NCI-H345 treated with DMSO at 0.1 percent for 48 hours (cell line): ENCODE measurements at regions not wholly inside any gene's neighbourhood (a gene's known extent, or its start where the extent isn't known, plus 50 kb on each side); places are given as distances from the start of the nearest gene placed in this dataset.
"Not testable (repeated sequence)": the region's sequence is repeated elsewhere in the genome, so short reads cannot be mapped to it uniquely, and the experiment has no call there.

ENCODE experiments used
- DNase-seq: peaks from one replicate; lab custom pipeline; 2025; ENCODE audit not compliant: unreplicated experiment; lab: John Stamatoyannopoulos, UW

GRCh38 chr6:85037221-85037620, 272.8 kb upstream of the TBX18 start:
- no peak for DNase-seq

- DNase-seq, result no peak
These were observed 271.4 kb upstream of the TBX18 start for GRCh38 chr6:85035766-85036165.

- no peak for DNase-seq
These were observed 269.1 kb upstream of the TBX18 start for GRCh38 chr6:85033547-85033946.

- no peak for DNase-seq
These were observed 261.6 kb upstream of the TBX18 start for GRCh38 chr6:85026021-85026420.

GRCh38 chr6:85023721-85024120, 259.3 kb upstream of the TBX18 start:
- DNase-seq, result no peak

DNA sequence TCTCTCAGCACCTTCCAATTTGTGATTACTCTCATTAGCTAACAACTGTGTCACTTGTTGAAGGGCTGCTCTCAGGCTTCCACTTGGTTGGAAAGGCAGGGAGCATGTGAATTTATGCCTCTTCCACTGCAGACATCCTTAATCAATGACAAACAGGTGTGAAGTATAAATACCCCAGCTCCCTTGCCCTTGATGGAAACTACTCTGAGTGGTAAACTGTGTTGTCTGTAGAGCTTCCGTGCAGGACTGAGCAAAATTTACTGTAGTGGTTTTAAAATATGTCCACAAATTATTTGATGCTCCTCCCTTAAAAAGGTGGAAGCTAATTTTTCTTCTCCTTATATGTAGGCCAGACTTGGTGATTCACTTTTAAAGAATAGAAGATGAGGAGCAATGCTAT, 253.0 kb upstream of the TBX18 start:
- no peak for DNase-seq

DNA sequence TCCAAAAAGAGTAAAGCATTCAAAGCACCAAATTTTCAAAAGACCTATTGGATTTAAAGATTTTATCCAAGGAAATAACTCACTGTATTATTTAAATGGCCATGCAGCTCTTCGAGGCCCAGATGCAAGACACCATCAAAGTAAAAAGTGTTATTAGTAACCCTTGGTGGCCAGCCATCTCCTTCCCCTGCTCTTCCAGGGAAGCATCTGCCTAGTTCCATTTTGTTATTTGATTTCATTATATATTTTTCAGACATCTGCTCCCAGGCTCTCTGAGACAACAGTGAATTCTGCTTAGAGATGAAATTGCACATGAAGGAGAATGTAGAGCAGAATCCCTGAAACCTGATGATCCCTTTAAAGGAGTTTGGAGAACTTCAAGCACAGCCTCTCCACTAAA, 252.3 kb upstream of the TBX18 start:
- no peak for DNase-seq

- no peak for DNase-seq
These were observed 251.1 kb upstream of the TBX18 start for GRCh38 chr6:85015396-85015990.

- no peak for DNase-seq
These were observed 246.5 kb upstream of the TBX18 start for GRCh38 chr6:85010865-85011264.

DNA sequence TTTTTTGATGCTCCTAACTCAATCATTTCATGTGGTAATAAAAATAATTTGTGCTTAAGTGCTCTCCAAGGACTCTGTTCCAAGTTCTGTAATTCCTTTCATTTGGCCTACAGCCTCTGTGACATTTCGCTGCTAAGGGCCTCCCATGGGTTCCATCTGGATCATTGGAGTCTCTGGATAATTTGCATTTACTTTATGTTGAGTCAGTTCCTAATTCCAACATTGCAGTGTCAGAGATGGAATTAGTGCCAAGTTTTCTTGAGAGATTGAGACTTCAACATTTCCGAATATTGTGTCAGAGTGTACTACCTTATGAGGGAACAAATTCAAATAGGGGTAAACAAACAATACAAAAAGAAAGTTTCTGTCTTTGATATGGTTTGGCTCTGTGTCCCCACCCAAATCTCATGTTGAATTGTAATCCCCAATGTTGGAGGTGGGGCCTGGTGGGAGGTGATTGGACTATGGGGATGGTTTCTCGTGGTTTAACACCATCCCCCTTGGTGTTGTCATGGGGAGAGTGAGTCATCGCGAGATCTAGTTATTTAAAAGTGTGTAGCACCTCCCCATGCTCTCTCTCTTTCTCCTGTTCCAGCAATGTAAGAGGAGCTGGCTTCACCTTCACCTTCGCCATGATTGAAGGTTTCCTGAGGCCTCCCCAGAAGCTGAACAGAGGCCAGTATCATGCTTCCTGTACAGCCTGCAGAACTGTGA, 244.1 kb upstream of the TBX18 start:
- no peak for DNase-seq

DNA sequence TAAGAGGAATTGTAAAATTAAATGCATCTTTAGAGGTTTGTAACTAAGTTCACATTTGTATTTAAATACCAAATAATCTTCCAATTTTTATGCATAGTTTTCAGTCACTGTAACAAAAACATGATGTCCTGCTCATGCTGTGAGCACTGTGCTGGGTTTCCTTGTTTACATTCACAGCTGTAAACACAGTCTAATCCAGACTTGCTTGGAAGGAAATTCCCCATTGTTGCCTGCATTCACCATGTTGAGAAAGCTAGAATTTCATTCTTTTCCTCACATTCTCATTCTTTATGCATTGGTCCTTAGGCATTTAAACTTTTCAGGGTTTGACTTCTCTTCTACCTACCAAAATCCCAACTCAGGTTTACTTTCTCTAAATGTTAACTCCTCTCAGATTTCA, 242.0 kb upstream of the TBX18 start:
- no peak for DNase-seq

DNA sequence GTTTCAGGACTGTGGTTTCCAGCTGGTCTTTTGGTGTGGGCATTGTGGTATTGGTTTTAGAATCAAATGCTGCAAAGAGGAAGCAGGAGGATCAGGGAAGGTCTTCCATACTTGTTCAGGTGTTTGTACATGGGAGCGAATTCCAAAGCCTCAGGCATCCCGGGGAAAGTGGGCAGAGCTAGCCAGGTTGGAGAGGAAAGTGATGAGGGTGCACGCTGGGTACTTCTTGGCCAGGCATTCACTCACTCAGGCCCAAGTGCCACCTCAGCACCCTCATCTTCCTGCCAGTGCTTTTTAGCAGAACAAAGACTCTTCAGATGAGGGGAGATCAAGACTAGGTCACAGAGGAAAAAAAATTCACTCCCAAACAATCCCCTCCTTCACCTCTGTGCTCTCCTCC, 241.1 kb upstream of the TBX18 start:
- DNase-seq, result no peak

GRCh38 chr6:85004361-85004995, 240.1 kb upstream of the TBX18 start:
- no peak for DNase-seq

DNA sequence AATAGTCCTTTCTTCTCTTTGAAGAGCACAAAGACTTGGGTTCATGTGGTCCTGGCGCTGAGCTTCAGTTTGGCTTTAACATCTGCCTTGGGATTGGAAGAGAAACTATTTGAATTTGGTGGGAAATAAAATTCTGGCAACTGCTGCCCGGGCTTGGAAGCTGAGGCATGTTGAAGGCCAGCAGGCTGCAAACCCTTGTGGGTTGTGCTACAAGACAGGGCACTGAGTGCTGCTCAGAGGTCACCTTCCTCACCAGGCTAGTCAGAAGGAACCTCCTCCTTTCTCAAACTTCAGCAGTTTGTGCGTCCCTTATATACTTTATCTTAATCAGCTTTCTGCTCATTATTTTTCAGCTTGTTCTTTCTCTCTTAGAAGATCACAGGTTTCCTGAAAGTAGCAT, 238.4 kb upstream of the TBX18 start:
- no peak for DNase-seq

DNA sequence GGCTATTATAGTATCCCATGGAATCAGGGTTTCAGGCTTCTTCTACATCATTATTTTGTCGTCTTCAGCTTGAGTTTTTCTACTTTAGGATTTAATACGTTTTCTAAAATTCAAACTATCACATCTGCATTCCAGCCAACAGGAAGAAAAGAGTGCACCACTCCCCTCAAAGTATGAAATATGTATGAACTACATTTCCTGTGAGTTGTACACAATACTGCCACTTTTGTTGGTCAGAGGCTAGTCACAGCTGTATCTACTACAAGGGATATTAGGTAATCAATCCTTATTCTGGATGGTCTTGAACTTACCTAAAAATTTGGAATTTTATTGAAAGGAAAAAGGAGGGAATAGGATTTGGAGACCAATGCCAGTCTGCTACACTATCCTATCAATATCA, 235.6 kb upstream of the TBX18 start:
- DNase-seq, result no peak

DNA sequence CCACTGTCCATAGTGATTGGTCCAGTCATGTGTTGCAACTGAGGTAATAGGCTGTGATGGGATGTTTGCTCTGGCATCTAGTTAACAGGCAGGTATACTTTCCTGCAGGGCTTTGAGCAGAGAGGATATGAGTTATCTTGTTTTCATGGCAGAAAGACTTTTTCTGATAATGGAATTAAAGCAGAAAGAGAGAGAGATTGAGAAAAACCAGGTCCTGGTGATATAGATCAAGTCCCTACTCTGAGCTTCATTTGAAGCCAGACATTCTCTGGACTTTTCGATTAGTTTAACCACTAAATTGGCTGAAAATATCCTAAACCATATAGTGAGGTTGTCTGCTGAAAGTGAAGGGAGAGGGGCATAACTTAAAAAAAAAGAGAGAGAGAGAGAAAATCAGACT, 233.8 kb upstream of the TBX18 start:
- no peak for DNase-seq

DNA sequence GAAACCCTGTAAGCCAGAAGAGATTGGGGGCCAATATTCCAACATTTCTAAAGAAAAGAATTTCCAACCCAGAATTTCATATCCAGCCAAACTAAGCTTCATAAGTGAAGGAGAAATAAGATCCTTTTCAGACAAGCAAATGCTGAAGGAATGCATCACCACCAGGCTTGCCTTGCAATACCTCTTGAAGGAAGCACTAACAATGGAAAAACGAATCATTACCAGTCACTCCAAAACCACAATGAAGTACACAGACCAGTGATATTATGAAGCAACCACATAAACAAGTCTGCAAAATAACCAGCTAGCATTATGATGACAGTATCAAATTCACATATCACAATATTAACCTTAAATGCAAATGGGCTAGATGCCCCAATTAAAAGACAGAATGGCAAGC, 224.4 kb upstream of the TBX18 start:
- DNase-seq, result not testable (repeated sequence)

DNA sequence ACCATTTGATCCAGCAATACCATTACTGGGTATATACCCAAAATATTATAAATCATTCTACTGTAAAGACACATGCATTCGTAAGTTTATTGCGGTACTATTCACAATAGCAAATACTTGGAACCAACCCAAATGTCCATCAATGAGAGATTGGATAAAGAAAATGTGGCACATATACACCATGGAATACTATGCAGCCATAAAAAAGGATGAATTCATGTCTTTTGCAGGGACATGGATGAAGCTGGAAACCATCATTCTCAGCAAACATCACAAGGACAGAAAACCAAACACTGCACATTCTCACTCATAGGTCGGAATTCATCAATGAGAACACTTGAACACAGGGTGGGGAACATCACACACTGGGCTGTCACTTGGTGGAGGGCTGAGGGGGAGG, 221.1 kb upstream of the TBX18 start:
- DNase-seq, result not testable (repeated sequence)

DNA sequence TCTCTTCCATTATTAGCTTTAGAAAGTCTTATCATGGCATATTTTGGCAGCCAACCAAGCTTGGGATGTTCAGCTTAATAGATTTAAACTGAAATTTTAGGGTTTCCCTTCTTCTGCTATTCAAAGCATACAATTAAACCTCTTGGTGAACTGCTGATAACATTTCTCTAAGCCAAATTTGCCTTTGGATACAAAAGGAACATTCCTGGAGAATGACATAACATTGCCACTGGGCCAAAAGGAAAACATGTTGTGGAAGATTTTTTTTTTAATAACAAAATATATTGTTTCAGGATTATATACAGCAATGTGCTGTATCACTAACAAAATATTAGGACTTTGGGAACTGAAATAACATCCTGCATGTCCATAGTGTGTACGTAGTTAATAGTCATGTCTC, 215.1 kb upstream of the TBX18 start:
- no peak for DNase-seq

GRCh38 chr6:84977363-84977705, 212.9 kb upstream of the TBX18 start:
- no peak for DNase-seq

GRCh38 chr6:84976526-84977362, 212.3 kb upstream of the TBX18 start:
- no peak for DNase-seq

DNA sequence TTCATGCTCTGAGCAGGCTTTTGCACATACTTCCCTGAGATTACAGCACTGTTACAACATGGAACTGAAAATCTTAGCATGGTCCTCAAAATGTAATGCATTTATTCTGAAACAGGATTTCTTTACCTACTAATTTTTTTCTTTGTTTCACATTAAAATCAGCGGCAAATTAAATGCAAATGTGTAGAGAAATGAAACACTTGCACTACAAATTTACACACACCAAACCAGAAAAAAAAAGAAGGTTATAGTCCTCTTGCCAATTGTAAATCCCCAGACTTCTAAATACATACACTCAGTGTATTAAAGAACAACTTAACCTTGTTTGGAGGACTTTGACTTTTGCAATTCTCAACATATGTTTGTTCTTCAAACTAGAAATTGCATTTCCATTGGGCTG, 210.9 kb upstream of the TBX18 start:
- DNase-seq, result no peak
